CD4-positive, alpha-beta memory T cell (primary cell): ENCODE measurements at regions not wholly inside any gene's neighbourhood (a gene's known extent, or its start where the extent isn't known, plus 50 kb on each side); places are given as distances from the start of the nearest gene placed in this dataset.

ENCODE experiments used
- CTCF ChIA-PET: fragments of 350-600 bp; sonication (Branson Sonifier 250); formaldehyde crosslinking; loops from one replicate; lab custom pipeline; 2021; ENCODE audit warnings: inconsistent platforms; ENCODE audit not compliant: partially characterized antibody; lab: Charles Lee
- POLR2A ChIA-PET: fragments of 350-600 bp; sonication (Branson Sonifier 250); formaldehyde crosslinking; loops from one replicate; lab custom pipeline; 2021; ENCODE audit not compliant: partially characterized antibody; lab: Charles Lee
- DNase-seq, 5 donors: peaks; one replicate each; pipeline versions ENCODE4 v3.0.0 to v3.0.0-alpha.2; 2020 to 2022; ENCODE audit warnings: mixed read lengths in 1 of 5
- H3K27ac ChIP-seq: one replicate; pipeline ENCODE4 v1.7.0; 2013; ENCODE audit warnings: low read depth, low read length
- H3K27me3 ChIP-seq: 2 replicates; pipeline ENCODE4 v1.7.0; 2013; ENCODE audit warnings: mild to moderate bottlenecking, low read length, moderate library complexity; ENCODE audit not compliant: insufficient read depth
- H3K36me3 ChIP-seq: 2 replicates; pipeline ENCODE4 v1.7.0; 2013; ENCODE audit warnings: mild to moderate bottlenecking, low read length, moderate library complexity; ENCODE audit not compliant: insufficient read depth
- H3K4me1 ChIP-seq: 2 replicates; pipeline ENCODE4 v1.7.0; 2013; ENCODE audit warnings: mild to moderate bottlenecking, low read length, moderate library complexity; ENCODE audit not compliant: insufficient read depth
- H3K4me3 ChIP-seq, 2 donors: one replicate each; pipeline ENCODE4 v1.7.0; 2013; ENCODE audit warnings: low read length in 2 of 2, mild to moderate bottlenecking in 1 of 2
- H3K9me3 ChIP-seq, 2 donors: one replicate each; pipeline ENCODE4 v1.7.0; 2013; ENCODE audit warnings: low read length in 2 of 2, control low read depth in 1 of 2; ENCODE audit not compliant: control insufficient read depth in 1 of 2
- H3K27ac Mint-ChIP-seq, 7 donors: one replicate each; pipeline ENCODE4 v1.8.0; 2020 to 2021; ENCODE audit warnings: mixed read lengths in 7 of 7, mild to moderate bottlenecking in 6 of 7, inconsistent platforms in 3 of 7, moderate library complexity in 3 of 7
- H3K27me3 Mint-ChIP-seq, 2 donors: one replicate each; pipeline ENCODE4 v1.8.0; 2020 to 2021; ENCODE audit warnings: mixed read lengths in 2 of 2
- H3K36me3 Mint-ChIP-seq, 2 donors: one replicate each; pipeline ENCODE4 v1.8.0; 2020 to 2021; ENCODE audit warnings: mixed read lengths in 2 of 2, inconsistent platforms in 1 of 2, mild to moderate bottlenecking in 1 of 2
- H3K4me1 Mint-ChIP-seq, 4 donors: one replicate each; pipeline ENCODE4 v1.8.0; 2020 to 2021; ENCODE audit warnings: mixed read lengths in 4 of 4, mild to moderate bottlenecking in 1 of 4
- H3K4me3 Mint-ChIP-seq, 8 donors: one replicate each; pipeline ENCODE4 v1.8.0; 2020 to 2021; ENCODE audit warnings: mixed read lengths in 8 of 8, mild to moderate bottlenecking in 7 of 8, moderate library complexity in 6 of 8, inconsistent platforms in 3 of 8
- H3K9me3 Mint-ChIP-seq, 8 donors: one replicate each; pipeline ENCODE4 v1.8.0; 2020 to 2021; ENCODE audit warnings: mixed read lengths in 8 of 8, mild to moderate bottlenecking in 5 of 8, inconsistent platforms in 3 of 8, moderate library complexity in 1 of 8
- intact Hi-C: fragments of 100-400 bp; cut with micrococcal nuclease; formaldehyde crosslinking; loops from one replicate; pipeline ENCODE4 v1.15.1; 2023

- no peaks in the 10 kb centered on the region for H3K36me3 ChIP-seq
- DNase-seq, result no peak
- POLR2A ChIA-PET, result no interaction called here
- Mint-ChIP-seq H3K4me1 (no peaks in the 10 kb centered on the region), H3K36me3 (no peaks in the 10 kb centered on the region), H3K4me3 (no peak overlapping the region), H3K27me3 (peaks cover 0 to 8% of the 10 kb centered on the region in 2 donors), H3K27ac (no peak overlapping the region), H3K9me3 (no peaks in the 10 kb centered on the region)
- no peaks in the 10 kb centered on the region for H3K27me3 ChIP-seq
- no peak overlapping the region for H3K4me3 ChIP-seq
- intact Hi-C loops, result no loop called here
- CTCF ChIA-PET, result no interaction called here
- H3K4me1 ChIP-seq, result no peaks in the 10 kb centered on the region
- H3K9me3 ChIP-seq, result no peaks in the 10 kb centered on the region
- no peak overlapping the region for H3K27ac ChIP-seq
These were observed 399.4 kb upstream of the ITGA1 start for GRCh38 chr5:52388349-52388748.

GRCh38 chr5:52392321-52392720 is 395.4 kb upstream of the ITGA1 start:
- H3K4me1 Mint-ChIP-seq, result no peaks in the 10 kb centered on the region
- CTCF ChIA-PET, result no interaction called here
- H3K4me3 ChIP-seq, result no peak overlapping the region
- no peak overlapping the region for H3K4me3 Mint-ChIP-seq
- POLR2A ChIA-PET, result no interaction called here
- H3K4me1 ChIP-seq, result no peaks in the 10 kb centered on the region
- no peaks in the 10 kb centered on the region for H3K9me3 Mint-ChIP-seq
- no peak for DNase-seq
- H3K9me3 ChIP-seq, result no peaks in the 10 kb centered on the region
- H3K27ac Mint-ChIP-seq, result no peak overlapping the region
- peaks cover 0 to 4% of the 10 kb centered on the region in 2 donors for H3K27me3 Mint-ChIP-seq
- H3K27me3 ChIP-seq, result peaks cover 3% of the 10 kb centered on the region
- intact Hi-C loops, result no loop called here
- no peak overlapping the region for H3K27ac ChIP-seq
- no peaks in the 10 kb centered on the region for H3K36me3 Mint-ChIP-seq
- no peaks in the 10 kb centered on the region for H3K36me3 ChIP-seq

- intact Hi-C loops, result no loop called here
- Histone ChIP-seq H3K9me3 (no peaks in the 10 kb centered on the region), H3K4me1 (no peaks in the 10 kb centered on the region), H3K27ac (no peak overlapping the region), H3K36me3 (no peaks in the 10 kb centered on the region), H3K27me3 (no peaks in the 10 kb centered on the region), H3K4me3 (no peak overlapping the region)
- no peak for DNase-seq
- no peak overlapping the region for H3K27ac Mint-ChIP-seq
- POLR2A ChIA-PET, result no interaction called here
- no peaks in the 10 kb centered on the region for H3K36me3 Mint-ChIP-seq
- peaks cover 0 to 2% (median 0%) of the 10 kb centered on the region in 8 donors for H3K9me3 Mint-ChIP-seq
- H3K4me3 Mint-ChIP-seq, result no peak overlapping the region
- H3K27me3 Mint-ChIP-seq, result peaks cover 2% of the 10 kb centered on the region in 2 donors
- H3K4me1 Mint-ChIP-seq, result no peaks in the 10 kb centered on the region
- CTCF ChIA-PET, result no interaction called here
These were observed 377.9 kb upstream of the ITGA1 start for GRCh38 chr5:52409835-52410234.

- Histone ChIP-seq H3K36me3 (no peaks in the 10 kb centered on the region), H3K27ac (no peak overlapping the region), H3K9me3 (no peaks in the 10 kb centered on the region), H3K27me3 (no peaks in the 10 kb centered on the region), H3K4me1 (no peaks in the 10 kb centered on the region), H3K4me3 (no peak overlapping the region)
- no peak for DNase-seq
- POLR2A ChIA-PET, result no interaction called here
- Mint-ChIP-seq H3K36me3 (no peaks in the 10 kb centered on the region), H3K9me3 (no peaks in the 10 kb centered on the region), H3K4me3 (no peak overlapping the region), H3K4me1 (no peaks in the 10 kb centered on the region), H3K27ac (no peak overlapping the region), H3K27me3 (no peaks in the 10 kb centered on the region)
- CTCF ChIA-PET, result no interaction called here
- intact Hi-C loops, result no loop called here
These were observed 368.4 kb upstream of the ITGA1 start for GRCh38 chr5:52419357-52419756.

- Histone ChIP-seq H3K4me1 (no peaks in the 10 kb centered on the region), H3K4me3 (no peak overlapping the region), H3K36me3 (no peaks in the 10 kb centered on the region), H3K27me3 (no peaks in the 10 kb centered on the region), H3K27ac (no peak overlapping the region), H3K9me3 (no peaks in the 10 kb centered on the region)
- intact Hi-C loops, result no loop called here
- CTCF ChIA-PET, result no interaction called here
- Mint-ChIP-seq H3K27ac (no peak overlapping the region), H3K9me3 (peaks cover 0 to 6% (median under 1%) of the 10 kb centered on the region in 8 donors), H3K4me1 (no peaks in the 10 kb centered on the region), H3K36me3 (no peaks in the 10 kb centered on the region), H3K4me3 (no peak overlapping the region), H3K27me3 (no peaks in the 10 kb centered on the region)
- DNase-seq, result no peak
- POLR2A ChIA-PET, result no interaction called here
These were observed 360.1 kb upstream of the ITGA1 start for GRCh38 chr5:52427615-52428014.

- Mint-ChIP-seq H3K27me3 (no peaks in the 10 kb centered on the region), H3K9me3 (peaks cover 0 to 6% (median under 1%) of the 10 kb centered on the region in 8 donors), H3K4me1 (no peaks in the 10 kb centered on the region), H3K27ac (no peak overlapping the region), H3K36me3 (no peaks in the 10 kb centered on the region), H3K4me3 (no peak overlapping the region)
- Histone ChIP-seq H3K4me1 (no peaks in the 10 kb centered on the region), H3K9me3 (no peaks in the 10 kb centered on the region), H3K4me3 (no peak overlapping the region), H3K27ac (no peak overlapping the region), H3K27me3 (no peaks in the 10 kb centered on the region), H3K36me3 (no peaks in the 10 kb centered on the region)
- intact Hi-C loops, result no loop called here
- DNase-seq, result no peak
- POLR2A ChIA-PET, result no interaction called here
- CTCF ChIA-PET, result no interaction called here
These were observed 358.7 kb upstream of the ITGA1 start for GRCh38 chr5:52428977-52429489.

GRCh38 chr5:52441768-52442167 is 345.9 kb upstream of the ITGA1 start:
- Mint-ChIP-seq H3K4me3 (no peak overlapping the region), H3K27ac (no peak overlapping the region), H3K9me3 (peaks cover 0 to 4% (median under 1%) of the 10 kb centered on the region in 8 donors), H3K27me3 (peaks cover 0 to 2% of the 10 kb centered on the region in 2 donors), H3K4me1 (no peaks in the 10 kb centered on the region), H3K36me3 (no peaks in the 10 kb centered on the region)
- Histone ChIP-seq H3K27me3 (no peaks in the 10 kb centered on the region), H3K9me3 (no peaks in the 10 kb centered on the region), H3K4me3 (no peak overlapping the region), H3K4me1 (no peaks in the 10 kb centered on the region), H3K27ac (no peak overlapping the region), H3K36me3 (no peaks in the 10 kb centered on the region)
- intact Hi-C loops, result no loop called here
- no peak for DNase-seq
- CTCF ChIA-PET, result no interaction called here
- POLR2A ChIA-PET, result no interaction called here

GRCh38 chr5:52443187-52443586 is 344.5 kb upstream of the ITGA1 start:
- H3K27me3 Mint-ChIP-seq, result peaks cover 0 to 2% of the 10 kb centered on the region in 2 donors
- Histone ChIP-seq H3K9me3 (no peaks in the 10 kb centered on the region), H3K36me3 (no peaks in the 10 kb centered on the region), H3K4me3 (no peak overlapping the region), H3K4me1 (no peaks in the 10 kb centered on the region), H3K27ac (no peak overlapping the region), H3K27me3 (no peaks in the 10 kb centered on the region)
- peaks cover 0 to 4% (median under 1%) of the 10 kb centered on the region in 8 donors for H3K9me3 Mint-ChIP-seq
- ChIA-PET POLR2A (no interaction called here), CTCF (no interaction called here)
- no peaks in the 10 kb centered on the region for H3K36me3 Mint-ChIP-seq
- H3K4me3 Mint-ChIP-seq, result no peak overlapping the region
- intact Hi-C loops, result no loop called here
- no peak for DNase-seq
- no peak overlapping the region for H3K27ac Mint-ChIP-seq
- H3K4me1 Mint-ChIP-seq, result peaks cover 0 to 2% (median 0%) of the 10 kb centered on the region in 4 donors
